ENCODE measurements at regions not wholly inside any gene's neighbourhood (a gene's known extent, or its start where the extent isn't known, plus 50 kb on each side); places are given as distances from the start of the nearest gene placed in this dataset.
"Not testable (repeated sequence)": the region's sequence is repeated elsewhere in the genome, so short reads cannot be mapped to it uniquely, and the experiment has no call there.

DNA sequence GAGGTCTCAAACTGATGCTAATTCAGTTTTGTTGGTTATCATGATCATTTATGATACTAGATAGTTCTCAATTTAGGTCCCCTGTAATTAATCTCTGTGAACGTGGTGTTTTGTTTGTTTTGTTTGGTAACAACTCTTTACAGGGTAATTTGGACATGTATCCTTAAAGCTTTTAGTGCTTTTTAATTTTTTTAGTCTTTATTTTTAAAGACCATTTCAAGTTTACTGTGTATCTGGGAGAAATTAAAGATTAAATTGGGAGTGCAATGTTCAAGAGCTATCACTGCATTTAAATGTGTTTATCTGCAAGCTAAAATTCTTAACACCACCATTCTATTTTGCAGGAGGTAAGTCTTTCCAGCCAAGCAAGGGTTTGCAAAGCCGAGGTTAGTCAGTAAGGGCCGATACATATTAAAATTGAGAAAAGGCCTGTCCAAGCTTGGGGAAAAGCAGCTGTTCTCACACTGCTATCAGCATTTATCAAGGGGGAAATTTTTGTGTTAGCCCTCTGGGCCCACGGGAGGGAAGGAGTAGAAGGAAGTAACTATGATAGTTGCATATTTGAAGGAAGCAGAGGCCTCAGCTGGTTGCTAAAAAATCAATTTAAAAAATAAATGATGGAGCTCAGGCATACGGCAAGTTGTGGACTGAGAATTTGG, 59.3 kb upstream of the ZNF217 start:
- DNase-seq (peak in 1 of 3 donors; percentile 35), ATAC-seq (peak in 2 of 4 donors; percentile 6 to 9)
- WGBS (ENCODE audit: insufficient coverage, low coverage, low lambda C conversion rate, missing lambda C conversion rate): 13% methylated on average over 5 of the region's 5 CpGs
- Histone ChIP-seq H3K4me1 (peaks cover 0 to 46% (median 14%) of the 10 kb centered on the region in 4 donors), H3K27ac (peak overlapping the region; percentile 60 to 85 (median 78)), H3K36me3 (no peaks in the 10 kb centered on the region), H3K4me3 (no peak overlapping the region), H3K9me3 (no peaks in the 10 kb centered on the region), H3K27me3 (no peaks in the 10 kb centered on the region)
- intact Hi-C loops (cut with DNase I): no loop called here
- TF ChIP-seq, protein P1, sequence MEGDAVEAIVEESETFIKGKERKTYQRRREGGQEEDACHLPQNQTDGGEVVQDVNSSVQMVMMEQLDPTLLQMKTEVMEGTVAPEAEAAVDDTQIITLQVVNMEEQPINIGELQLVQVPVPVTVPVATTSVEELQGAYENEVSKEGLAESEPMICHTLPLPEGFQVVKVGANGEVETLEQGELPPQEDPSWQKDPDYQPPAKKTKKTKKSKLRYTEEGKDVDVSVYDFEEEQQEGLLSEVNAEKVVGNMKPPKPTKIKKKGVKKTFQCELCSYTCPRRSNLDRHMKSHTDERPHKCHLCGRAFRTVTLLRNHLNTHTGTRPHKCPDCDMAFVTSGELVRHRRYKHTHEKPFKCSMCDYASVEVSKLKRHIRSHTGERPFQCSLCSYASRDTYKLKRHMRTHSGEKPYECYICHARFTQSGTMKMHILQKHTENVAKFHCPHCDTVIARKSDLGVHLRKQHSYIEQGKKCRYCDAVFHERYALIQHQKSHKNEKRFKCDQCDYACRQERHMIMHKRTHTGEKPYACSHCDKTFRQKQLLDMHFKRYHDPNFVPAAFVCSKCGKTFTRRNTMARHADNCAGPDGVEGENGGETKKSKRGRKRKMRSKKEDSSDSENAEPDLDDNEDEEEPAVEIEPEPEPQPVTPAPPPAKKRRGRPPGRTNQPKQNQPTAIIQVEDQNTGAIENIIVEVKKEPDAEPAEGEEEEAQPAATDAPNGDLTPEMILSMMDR (IDR thresholded peaks at IDR 0.05): no peak
- no peak for TF ChIP-seq POLR2A (IDR thresholded peaks at IDR 0.05)

DNA sequence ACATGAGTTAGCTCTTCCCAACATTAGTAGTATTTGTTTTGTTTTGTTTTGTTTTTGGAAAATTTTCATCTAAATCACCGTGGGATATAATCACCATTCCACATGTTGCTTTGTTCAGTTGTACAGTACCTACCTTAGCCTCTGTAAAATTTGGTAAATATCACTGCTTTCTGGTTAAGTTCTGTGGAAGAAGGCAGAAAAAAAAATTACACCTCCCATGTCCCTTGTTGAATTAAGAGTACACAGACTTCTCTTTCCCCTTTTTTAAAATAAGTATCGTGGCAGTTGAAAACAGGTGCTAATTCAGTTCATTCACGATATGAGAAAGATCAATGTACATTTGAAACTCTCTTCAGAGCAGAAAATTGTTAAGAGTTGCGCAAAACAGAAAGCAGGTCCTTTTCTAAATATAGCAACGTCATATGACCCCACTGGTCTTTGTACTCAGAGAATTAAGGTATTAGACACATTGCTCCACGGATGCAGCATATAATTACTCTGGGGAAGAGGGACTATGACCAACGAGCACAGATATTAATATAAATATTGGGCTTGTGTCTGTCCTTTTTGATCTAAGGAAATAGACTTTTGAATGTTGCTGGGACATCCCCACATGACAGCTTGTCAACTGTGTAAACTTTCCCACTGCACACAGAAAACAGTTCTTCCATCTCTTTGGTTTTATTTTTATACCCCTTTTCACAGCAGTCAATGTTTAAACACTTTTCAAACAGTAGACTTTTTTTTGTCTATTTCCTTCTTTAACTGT, 58.6 kb upstream of the ZNF217 start:
- H3K36me3 ChIP-seq: no peaks in the 10 kb centered on the region
- peaks cover 0 to 42% (median 14%) of the 10 kb centered on the region in 4 donors for H3K4me1 ChIP-seq
- H3K9me3 ChIP-seq: no peaks in the 10 kb centered on the region
- TF ChIP-seq, protein P1 (IDR thresholded peaks at IDR 0.05): no peak
- peak; percentile 58 for TF ChIP-seq POLR2A (IDR thresholded peaks at IDR 0.05)
- WGBS (ENCODE audit: insufficient coverage, low coverage, low lambda C conversion rate, missing lambda C conversion rate): 4% methylated on average over 7 of the region's 7 CpGs
- H3K4me3 ChIP-seq: peak overlapping the region in 1 of 3 donors; percentile 9
- no peaks in the 10 kb centered on the region for H3K27me3 ChIP-seq
- H3K27ac ChIP-seq: peak overlapping the region; percentile 60 to 85 (median 78)
- intact Hi-C loops (cut with DNase I): no loop called here
- peak; percentile 81 to 90 (median 87) for ATAC-seq
- DNase-seq: peak in 1 of 3 donors; percentile 44

DNA sequence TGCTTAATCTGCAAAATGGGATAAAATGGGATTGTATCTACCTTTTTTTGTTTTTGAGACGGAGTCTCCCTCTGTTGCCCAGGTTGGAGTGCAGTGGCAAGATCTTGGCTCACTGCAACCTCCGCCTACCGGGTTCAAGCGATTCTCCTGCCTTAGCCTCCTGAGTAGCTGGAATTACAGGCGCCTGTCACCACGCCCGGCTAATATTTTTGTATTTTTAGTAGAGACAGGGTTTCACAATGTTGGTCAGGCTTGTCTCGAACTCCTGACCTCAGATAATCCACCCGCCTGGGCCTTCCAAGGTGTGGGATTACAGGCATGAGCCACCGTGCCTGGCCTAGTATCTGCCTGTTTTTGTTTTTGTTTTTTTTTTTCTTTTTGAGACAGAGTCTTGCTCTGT, 55.9 kb upstream of the ZNF217 start:
- H3K27me3 ChIP-seq; H3K36me3 ChIP-seq; H3K27ac ChIP-seq; intact Hi-C loops (cut with DNase I); H3K9me3 ChIP-seq; ATAC-seq; H3K4me3 ChIP-seq: not testable (repeated sequence)
- H3K4me1 ChIP-seq: peaks cover 0 to 33% (median 8%) of the 10 kb centered on the region in 4 donors
- 49% methylated on average over 8 of the region's 10 CpGs for WGBS (ENCODE audit: insufficient coverage, low coverage, low lambda C conversion rate, missing lambda C conversion rate)
- peak in 1 of 3 donors; percentile 21 for DNase-seq

DNA sequence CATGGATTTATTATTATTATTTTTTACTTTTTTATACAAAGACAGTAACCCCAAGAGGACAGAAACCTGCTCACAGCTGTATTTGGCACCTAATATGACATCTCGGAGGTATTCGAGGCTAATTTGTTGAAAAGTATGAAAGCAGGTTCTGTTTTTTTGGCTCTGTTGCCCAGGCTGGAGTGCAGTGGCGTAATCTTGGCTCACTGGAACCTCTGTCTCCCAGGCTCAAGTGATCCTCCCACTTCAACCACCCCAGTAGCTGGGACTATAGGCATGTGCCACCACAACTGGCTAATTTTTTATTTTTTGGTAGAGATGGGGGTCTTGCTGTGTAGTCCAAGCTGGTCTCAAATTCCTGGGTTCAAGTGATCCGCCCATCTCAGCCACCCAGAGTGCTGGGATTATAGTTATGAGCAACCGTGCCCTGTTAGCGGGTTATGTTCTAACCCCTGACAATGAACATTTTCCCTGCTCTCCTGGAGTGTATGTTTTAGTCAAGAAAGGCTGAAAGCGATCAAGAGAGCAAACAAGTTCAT, 53.7 kb upstream of the ZNF217 start:
- Histone ChIP-seq H3K27ac (peak overlapping the region in 2 of 3 donors; percentile 50 to 56), H3K36me3 (no peaks in the 10 kb centered on the region), H3K9me3 (no peaks in the 10 kb centered on the region), H3K4me1 (peaks cover 0 to 25% (median 6%) of the 10 kb centered on the region in 4 donors), H3K4me3 (no peak overlapping the region), H3K27me3 (no peaks in the 10 kb centered on the region)
- DNase-seq: peak in 1 of 3 donors; percentile 64
- intact Hi-C loops (cut with DNase I): no loop called here
- ATAC-seq: peak in 2 of 4 donors; percentile 31 to 34
- TF ChIP-seq, protein P1 (IDR thresholded peaks at IDR 0.05): no peak
- no peak for TF ChIP-seq POLR2A (IDR thresholded peaks at IDR 0.05)
- WGBS (ENCODE audit: insufficient coverage, low coverage, low lambda C conversion rate, missing lambda C conversion rate): 62% methylated on average over 7 of the region's 7 CpGs

DNA sequence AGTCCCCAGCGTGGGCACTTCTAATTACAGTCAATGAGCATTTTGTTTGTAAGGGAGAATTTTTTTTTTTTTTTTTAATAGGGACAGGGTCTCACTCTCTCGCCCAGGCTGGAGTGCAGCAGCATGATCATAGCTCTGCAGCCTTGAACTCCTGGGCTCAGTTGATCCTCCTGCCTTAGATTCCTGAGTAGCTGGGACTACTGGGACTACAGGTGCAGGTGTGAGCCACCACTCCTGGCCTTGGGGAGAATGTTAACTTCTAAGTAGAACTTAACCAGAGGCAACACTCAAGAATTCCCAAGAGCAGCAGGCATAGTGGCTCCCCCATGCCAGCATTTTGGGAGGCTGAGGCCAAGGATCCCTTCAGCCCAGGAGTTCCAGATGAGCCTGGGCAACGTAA, 52.9 kb upstream of the ZNF217 start:
- H3K9me3 ChIP-seq: no peaks in the 10 kb centered on the region
- no peaks in the 10 kb centered on the region for H3K27me3 ChIP-seq
- ATAC-seq (no peak), DNase-seq (peak in 1 of 3 donors; percentile 26)
- intact Hi-C loops (cut with DNase I): no loop called here
- TF ChIP-seq, protein P1 (IDR thresholded peaks at IDR 0.05): no peak
- no peak for TF ChIP-seq POLR2A (IDR thresholded peaks at IDR 0.05)
- no peak overlapping the region for H3K4me3 ChIP-seq
- no peaks in the 10 kb centered on the region for H3K36me3 ChIP-seq
- peaks cover 0 to 23% (median 7%) of the 10 kb centered on the region in 4 donors for H3K4me1 ChIP-seq
- H3K27ac ChIP-seq: peak overlapping the region in 1 of 3 donors; percentile 50
- WGBS (ENCODE audit: insufficient coverage, low coverage, low lambda C conversion rate, missing lambda C conversion rate): 90% methylated on average over 3 of the region's 3 CpGs

Measured in right lobe of liver (tissue), 6 donors.